ENCODE measurements at regions not wholly inside any gene's neighbourhood (a gene's known extent, or its start where the extent isn't known, plus 50 kb on each side); places are given as distances from the start of the nearest gene placed in this dataset.

DNA sequence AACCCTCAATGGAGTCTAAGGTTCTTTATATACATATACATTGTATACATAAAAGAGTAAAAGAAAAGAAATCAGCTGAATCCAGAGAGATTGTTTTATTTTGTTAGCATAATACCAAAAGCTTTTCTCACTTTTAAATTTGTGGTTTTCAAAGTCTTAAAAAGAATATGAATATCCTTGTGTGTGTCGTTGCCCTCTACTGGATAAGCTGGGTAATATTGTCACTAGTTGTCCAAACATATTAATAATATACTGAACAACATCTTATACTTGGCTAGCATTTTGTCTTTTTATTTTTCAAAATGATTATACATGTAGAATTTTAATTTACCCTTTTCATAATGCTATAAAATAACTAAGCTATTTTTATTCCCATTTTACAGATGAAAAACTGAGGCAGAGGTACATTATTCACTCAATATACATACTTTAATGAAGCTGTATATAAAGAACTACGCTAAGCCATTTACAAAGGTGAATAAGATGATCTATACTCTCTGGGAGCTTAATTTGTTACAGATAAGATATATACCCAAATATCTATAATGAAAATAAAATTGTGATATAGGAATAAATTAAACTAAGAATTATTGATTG lies 531.7 kb downstream of the TFAP2B start:
- no peaks in the 10 kb centered on the region for H3K4me1 Mint-ChIP-seq (ENCODE audit: low read depth, unreplicated experiment)
- H3K27me3 Mint-ChIP-seq (ENCODE audit: unreplicated experiment) = no peaks in the 10 kb centered on the region
- H3K27ac Mint-ChIP-seq (ENCODE audit: unreplicated experiment) = no peak overlapping the region
- no peak for DNase-seq
- H3K36me3 Mint-ChIP-seq (ENCODE audit: unreplicated experiment) = no peaks in the 10 kb centered on the region
- H3K4me3 Mint-ChIP-seq (ENCODE audit: unreplicated experiment) = no peak overlapping the region
- peak; percentile 74 for TF ChIP-seq CTCF (IDR thresholded peaks at IDR 0.05; ENCODE audit: partially characterized antibody, unreplicated experiment)
- peaks cover 3% of the 10 kb centered on the region for H3K9me3 Mint-ChIP-seq (ENCODE audit: unreplicated experiment)

DNA sequence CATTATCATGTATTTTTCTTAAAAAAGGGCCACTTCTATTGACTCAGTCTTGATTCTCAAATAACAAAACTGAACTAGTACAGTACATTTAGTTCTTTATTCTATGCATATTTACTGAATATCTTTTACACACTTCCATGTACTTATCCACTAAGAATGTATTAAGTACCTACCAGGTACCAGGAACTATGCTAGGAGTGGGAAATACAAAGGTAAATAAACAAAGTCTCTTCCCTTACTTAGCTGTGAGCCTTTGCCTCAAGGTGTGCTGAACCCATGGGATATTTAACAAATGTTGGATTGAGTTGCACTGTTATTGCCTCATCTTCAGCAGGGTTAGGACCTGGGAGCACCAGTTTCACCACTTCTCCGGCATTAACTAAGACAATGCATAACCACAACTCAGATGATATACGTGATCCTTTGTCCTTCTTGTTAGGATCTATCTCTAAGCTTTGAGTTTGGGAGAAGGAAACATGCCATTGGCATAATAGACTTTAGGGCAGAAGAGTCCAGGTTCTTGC lies 533.9 kb downstream of the TFAP2B start:
- Mint-ChIP-seq H3K36me3 (ENCODE audit: unreplicated experiment) (no peaks in the 10 kb centered on the region), H3K27ac (ENCODE audit: unreplicated experiment) (no peak overlapping the region)

DNA sequence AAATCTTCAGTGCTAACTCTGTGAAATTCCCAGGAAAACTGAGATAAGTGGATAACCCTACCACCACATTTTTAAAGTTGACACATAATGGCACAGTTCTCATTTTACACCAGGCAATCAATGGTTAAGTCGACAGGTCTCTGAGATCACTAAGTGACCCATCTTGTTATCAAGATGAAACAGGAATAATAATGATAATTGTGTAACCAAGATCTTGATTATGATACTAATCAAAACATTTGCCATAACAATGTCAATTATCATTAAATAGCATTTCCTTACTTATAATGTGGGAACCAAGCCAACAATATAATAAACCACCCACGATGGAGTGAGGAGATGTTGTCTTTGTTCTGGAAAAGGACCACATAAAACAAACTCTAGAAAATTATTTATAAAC lies 541.6 kb downstream of the TFAP2B start:
- no peaks in the 10 kb centered on the region for H3K36me3 Mint-ChIP-seq (ENCODE audit: unreplicated experiment)
- no peak for TF ChIP-seq CTCF (IDR thresholded peaks at IDR 0.05; ENCODE audit: partially characterized antibody, unreplicated experiment)
- no peak overlapping the region for H3K27ac Mint-ChIP-seq (ENCODE audit: unreplicated experiment)
- no peaks in the 10 kb centered on the region for H3K27me3 Mint-ChIP-seq (ENCODE audit: unreplicated experiment)
- no peaks in the 10 kb centered on the region for H3K4me1 Mint-ChIP-seq (ENCODE audit: low read depth, unreplicated experiment)
- no peaks in the 10 kb centered on the region for H3K9me3 Mint-ChIP-seq (ENCODE audit: unreplicated experiment)
- no peak overlapping the region for H3K4me3 Mint-ChIP-seq (ENCODE audit: unreplicated experiment)
- no peak for DNase-seq

More for the DNA sequence above, 533.9 kb downstream of the TFAP2B start:
- no peak overlapping the region for H3K4me3 Mint-ChIP-seq (ENCODE audit: unreplicated experiment)
- no peaks in the 10 kb centered on the region for H3K4me1 Mint-ChIP-seq (ENCODE audit: low read depth, unreplicated experiment)
- no peak for DNase-seq
- TF ChIP-seq CTCF (IDR thresholded peaks at IDR 0.05; ENCODE audit: partially characterized antibody, unreplicated experiment) = no peak
- peaks cover 3% of the 10 kb centered on the region for H3K9me3 Mint-ChIP-seq (ENCODE audit: unreplicated experiment)
- H3K27me3 Mint-ChIP-seq (ENCODE audit: unreplicated experiment) = no peaks in the 10 kb centered on the region

GRCh38 chr6:51365566-51365965 lies 546.9 kb downstream of the TFAP2B start:
- no peaks in the 10 kb centered on the region for H3K36me3 Mint-ChIP-seq (ENCODE audit: unreplicated experiment)
- no peak for DNase-seq
- no peak for TF ChIP-seq CTCF (IDR thresholded peaks at IDR 0.05; ENCODE audit: partially characterized antibody, unreplicated experiment)
- H3K4me1 Mint-ChIP-seq (ENCODE audit: low read depth, unreplicated experiment) = no peaks in the 10 kb centered on the region
- no peak overlapping the region for H3K4me3 Mint-ChIP-seq (ENCODE audit: unreplicated experiment)
- H3K9me3 Mint-ChIP-seq (ENCODE audit: unreplicated experiment) = no peaks in the 10 kb centered on the region
- no peak overlapping the region for H3K27ac Mint-ChIP-seq (ENCODE audit: unreplicated experiment)
- H3K27me3 Mint-ChIP-seq (ENCODE audit: unreplicated experiment) = no peaks in the 10 kb centered on the region

DNA sequence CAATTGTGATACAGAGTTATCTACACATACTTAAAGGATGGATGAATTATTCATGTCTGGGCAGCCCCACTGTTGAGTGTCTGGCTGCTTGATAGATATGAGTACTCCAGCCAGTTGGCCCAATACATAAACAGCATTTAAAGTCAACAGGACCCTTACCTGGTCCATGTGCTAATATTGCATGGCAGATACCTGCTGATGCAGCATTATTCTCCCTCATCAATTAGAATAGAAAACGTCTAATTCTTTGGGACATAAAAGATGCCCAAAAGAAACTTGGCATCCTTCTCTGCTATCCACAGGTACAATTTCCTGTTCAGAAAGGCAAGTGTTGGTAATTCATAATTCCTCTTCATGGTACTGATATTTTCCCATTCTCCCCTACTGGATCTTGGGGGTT lies 550.8 kb downstream of the TFAP2B start:
- Mint-ChIP-seq H3K4me3 (ENCODE audit: unreplicated experiment) (no peak overlapping the region), H3K9me3 (ENCODE audit: unreplicated experiment) (no peaks in the 10 kb centered on the region), H3K36me3 (ENCODE audit: unreplicated experiment) (no peaks in the 10 kb centered on the region), H3K4me1 (ENCODE audit: low read depth, unreplicated experiment) (no peaks in the 10 kb centered on the region), H3K27me3 (ENCODE audit: unreplicated experiment) (no peaks in the 10 kb centered on the region), H3K27ac (ENCODE audit: unreplicated experiment) (no peak overlapping the region)
- TF ChIP-seq CTCF (IDR thresholded peaks at IDR 0.05; ENCODE audit: partially characterized antibody, unreplicated experiment) = no peak
- no peak for DNase-seq

Data from glutamatergic neuron (in vitro differentiated cells).